ENCODE measurements at regions not wholly inside any gene's neighbourhood (a gene's known extent, or its start where the extent isn't known, plus 50 kb on each side); places are given as distances from the start of the nearest gene placed in this dataset.

- no peak for DNase-seq (ENCODE audit: low read depth in 3 of 3, low spot score in 2 of 3)
Measured at GRCh38 chr4:122203407-122203806, 51.3 kb downstream of the BLTP1 start.

GRCh38 chr4:122205687-122206086, 53.6 kb downstream of the BLTP1 start:
- no peak for DNase-seq (ENCODE audit: low read depth in 3 of 3, low spot score in 2 of 3)

GRCh38 chr4:122212880-122213279, 60.7 kb downstream of the BLTP1 start:
- DNase-seq (ENCODE audit: low read depth in 3 of 3, low spot score in 2 of 3): no peak

GRCh38 chr4:122218762-122219161, 66.6 kb downstream of the BLTP1 start:
- no peak for DNase-seq (ENCODE audit: low read depth in 3 of 3, low spot score in 2 of 3)

- DNase-seq (ENCODE audit: low read depth in 3 of 3, low spot score in 2 of 3): no peak
Measured at GRCh38 chr4:122219356-122219755, 67.2 kb downstream of the BLTP1 start.

- no peak for DNase-seq (ENCODE audit: low read depth in 3 of 3, low spot score in 2 of 3)
Measured at GRCh38 chr4:122221322-122221721, 69.2 kb downstream of the BLTP1 start.

GRCh38 chr4:122224348-122224747, 72.2 kb downstream of the BLTP1 start:
- no peak for DNase-seq (ENCODE audit: low read depth in 3 of 3, low spot score in 2 of 3)

- DNase-seq (ENCODE audit: low read depth in 3 of 3, low spot score in 2 of 3): no peak
Measured at GRCh38 chr4:122227202-122227601, 75.1 kb downstream of the BLTP1 start.

GRCh38 chr4:122229857-122230256, 77.7 kb downstream of the BLTP1 start:
- DNase-seq (ENCODE audit: low read depth in 3 of 3, low spot score in 2 of 3): no peak

GRCh38 chr4:122232633-122233032, 80.5 kb downstream of the BLTP1 start:
- no peak for DNase-seq (ENCODE audit: low read depth in 3 of 3, low spot score in 2 of 3)

- DNase-seq (ENCODE audit: low read depth in 3 of 3, low spot score in 2 of 3): no peak
Measured at GRCh38 chr4:122234686-122235085, 82.6 kb downstream of the BLTP1 start.

GRCh38 chr4:122243785-122244184, 91.7 kb downstream of the BLTP1 start:
- DNase-seq (ENCODE audit: low read depth in 3 of 3, low spot score in 2 of 3): no peak

- DNase-seq (ENCODE audit: low read depth in 3 of 3, low spot score in 2 of 3): no peak
Measured at GRCh38 chr4:122244764-122245163, 92.6 kb downstream of the BLTP1 start.

GRCh38 chr4:122246551-122246950, 94.4 kb downstream of the BLTP1 start:
- DNase-seq (ENCODE audit: low read depth in 3 of 3, low spot score in 2 of 3): no peak

- no peak for DNase-seq (ENCODE audit: low read depth in 3 of 3, low spot score in 2 of 3)
Measured at GRCh38 chr4:122249357-122249756, 97.2 kb downstream of the BLTP1 start.

GRCh38 chr4:122252584-122252983, 100.5 kb downstream of the BLTP1 start:
- no peak for DNase-seq (ENCODE audit: low read depth in 3 of 3, low spot score in 2 of 3)

GRCh38 chr4:122259849-122260248, 107.7 kb downstream of the BLTP1 start:
- DNase-seq (ENCODE audit: low read depth in 3 of 3, low spot score in 2 of 3): no peak

GRCh38 chr4:122276359-122276758, 102.5 kb upstream of the ADAD1 start:
- DNase-seq (ENCODE audit: low read depth in 3 of 3, low spot score in 2 of 3): no peak

- no peak for DNase-seq (ENCODE audit: low read depth in 3 of 3, low spot score in 2 of 3)
Measured at GRCh38 chr4:122278976-122279375, 99.8 kb upstream of the ADAD1 start.

- DNase-seq (ENCODE audit: low read depth in 3 of 3, low spot score in 2 of 3): no peak
Measured at GRCh38 chr4:122279670-122280069, 99.1 kb upstream of the ADAD1 start.

- DNase-seq (ENCODE audit: low read depth in 3 of 3, low spot score in 2 of 3): no peak
Measured at GRCh38 chr4:122285285-122285684, 93.5 kb upstream of the ADAD1 start.

- DNase-seq (ENCODE audit: low read depth in 3 of 3, low spot score in 2 of 3): no peak
Measured at GRCh38 chr4:122293374-122294365, 85.1 kb upstream of the ADAD1 start.

All from right renal cortex interstitium (tissue), 3 donors.